ENCODE measurements at regions not wholly inside any gene's neighbourhood (a gene's known extent, or its start where the extent isn't known, plus 50 kb on each side); places are given as distances from the start of the nearest gene placed in this dataset.
A peak's percentile ranks its signal among the peaks of the same experiment; 100 is the strongest.

DNA sequence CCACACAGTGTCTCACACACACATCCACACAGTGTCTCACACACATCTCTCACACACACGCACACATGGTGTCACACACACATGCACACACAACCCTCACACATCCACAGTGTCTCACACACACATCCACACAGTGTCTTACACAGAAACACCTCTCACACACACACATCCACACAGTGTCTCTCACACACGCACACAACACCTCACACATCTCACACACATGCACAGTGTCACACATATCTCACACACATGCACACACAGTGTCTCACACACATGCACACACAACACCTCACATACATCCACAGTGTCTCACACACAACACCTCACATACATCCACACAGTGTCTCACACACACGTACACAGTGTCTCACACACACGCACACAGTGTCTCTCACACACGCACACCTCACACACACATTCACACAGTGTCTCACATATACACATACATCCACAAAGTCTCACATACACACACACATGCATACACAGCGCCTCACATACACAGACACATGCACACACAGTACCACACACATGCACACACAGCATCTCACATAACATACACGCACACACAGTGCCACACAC is 473.9 kb upstream of the HS6ST1 start:
- H3K9me1 ChIP-seq (ENCODE audit: control insufficient read depth, extremely low read depth, insufficient read depth, low read length) = no peaks in the 10 kb centered on the region
- H3K4me2 ChIP-seq (ENCODE audit: control insufficient read depth, extremely low read depth, insufficient read depth, low read depth, low read length) = no peak overlapping the region
- no peaks in the 10 kb centered on the region for H3K9me3 ChIP-seq (ENCODE audit: control insufficient read depth, low read depth, low read length)
- FAIRE-seq = peak; percentile 58
- no peaks in the 10 kb centered on the region for H4K20me1 ChIP-seq (ENCODE audit: control insufficient read depth, extremely low read depth, insufficient read depth, low read length)
- no peak for TF ChIP-seq EZH2 (IDR thresholded peaks at IDR 0.05; ENCODE audit: low read length)
- TF ChIP-seq, protein P1, sequence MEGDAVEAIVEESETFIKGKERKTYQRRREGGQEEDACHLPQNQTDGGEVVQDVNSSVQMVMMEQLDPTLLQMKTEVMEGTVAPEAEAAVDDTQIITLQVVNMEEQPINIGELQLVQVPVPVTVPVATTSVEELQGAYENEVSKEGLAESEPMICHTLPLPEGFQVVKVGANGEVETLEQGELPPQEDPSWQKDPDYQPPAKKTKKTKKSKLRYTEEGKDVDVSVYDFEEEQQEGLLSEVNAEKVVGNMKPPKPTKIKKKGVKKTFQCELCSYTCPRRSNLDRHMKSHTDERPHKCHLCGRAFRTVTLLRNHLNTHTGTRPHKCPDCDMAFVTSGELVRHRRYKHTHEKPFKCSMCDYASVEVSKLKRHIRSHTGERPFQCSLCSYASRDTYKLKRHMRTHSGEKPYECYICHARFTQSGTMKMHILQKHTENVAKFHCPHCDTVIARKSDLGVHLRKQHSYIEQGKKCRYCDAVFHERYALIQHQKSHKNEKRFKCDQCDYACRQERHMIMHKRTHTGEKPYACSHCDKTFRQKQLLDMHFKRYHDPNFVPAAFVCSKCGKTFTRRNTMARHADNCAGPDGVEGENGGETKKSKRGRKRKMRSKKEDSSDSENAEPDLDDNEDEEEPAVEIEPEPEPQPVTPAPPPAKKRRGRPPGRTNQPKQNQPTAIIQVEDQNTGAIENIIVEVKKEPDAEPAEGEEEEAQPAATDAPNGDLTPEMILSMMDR (optimal IDR thresholded peaks at IDR 0.05 in 1 of 3, IDR thresholded peaks at IDR 0.05 in 1 of 3, conservative IDR thresholded peaks at IDR 0.05 in 1 of 3; ENCODE audit: extremely low read depth in 1 of 3, insufficient read depth in 2 of 3, low read length in 3 of 3) = no peak
- dilution Hi-C loops (cut with MboI; ENCODE audit: extremely low pct_ligation_motif_present, low sequenced_read_pairs) = no loop called here
- H3K36me3 ChIP-seq (ENCODE audit: control insufficient read depth in 2 of 2, extremely low read depth in 1 of 2, insufficient read depth in 2 of 2, low read length in 2 of 2) = no peaks in the 10 kb centered on the region
- H3K4me1 ChIP-seq (ENCODE audit: control insufficient read depth, extremely low read depth, insufficient read depth, low read length) = no peaks in the 10 kb centered on the region
- H3K27ac ChIP-seq (ENCODE audit: control insufficient read depth, insufficient read depth, low read length) = no peak overlapping the region
- H3K27me3 ChIP-seq (ENCODE audit: control insufficient read depth, extremely low read depth, insufficient read depth, low read length) = peaks cover 3% of the 10 kb centered on the region
- H3K9ac ChIP-seq (ENCODE audit: control insufficient read depth, extremely low read depth, insufficient read depth, low read length) = no peak overlapping the region
- no peak overlapping the region for H2AFZ ChIP-seq (ENCODE audit: control insufficient read depth, low read length)
- H3K79me2 ChIP-seq (ENCODE audit: control insufficient read depth, insufficient read depth, low read length) = no peaks in the 10 kb centered on the region
- DNase-seq (ENCODE audit: low read depth, low spot score) = no peak
- H3K4me3 ChIP-seq (ENCODE audit: control insufficient read depth in 2 of 3, extremely low read depth in 1 of 3, insufficient read depth in 2 of 3, low read depth in 1 of 3, low read length in 3 of 3) = no peak overlapping the region

GRCh38 chr2:128793404-128793803 is 474.7 kb upstream of the HS6ST1 start:
- Histone ChIP-seq H3K4me1 (ENCODE audit: control insufficient read depth, extremely low read depth, insufficient read depth, low read length) (peaks cover 3% of the 10 kb centered on the region), H3K4me2 (ENCODE audit: control insufficient read depth, extremely low read depth, insufficient read depth, low read depth, low read length) (no peak overlapping the region), H3K27me3 (ENCODE audit: control insufficient read depth, extremely low read depth, insufficient read depth, low read length) (peaks cover 3% of the 10 kb centered on the region), H2AFZ (ENCODE audit: control insufficient read depth, low read length) (no peak overlapping the region), H3K79me2 (ENCODE audit: control insufficient read depth, insufficient read depth, low read length) (no peaks in the 10 kb centered on the region), H3K4me3 (ENCODE audit: control insufficient read depth in 2 of 3, extremely low read depth in 1 of 3, insufficient read depth in 2 of 3, low read depth in 1 of 3, low read length in 3 of 3) (no peak overlapping the region), H4K20me1 (ENCODE audit: control insufficient read depth, extremely low read depth, insufficient read depth, low read length) (no peaks in the 10 kb centered on the region), H3K36me3 (ENCODE audit: control insufficient read depth in 2 of 2, extremely low read depth in 1 of 2, insufficient read depth in 2 of 2, low read length in 2 of 2) (no peaks in the 10 kb centered on the region), H3K9ac (ENCODE audit: control insufficient read depth, extremely low read depth, insufficient read depth, low read length) (no peak overlapping the region), H3K27ac (ENCODE audit: control insufficient read depth, insufficient read depth, low read length) (no peak overlapping the region), H3K9me3 (ENCODE audit: control insufficient read depth, low read depth, low read length) (no peaks in the 10 kb centered on the region), H3K9me1 (ENCODE audit: control insufficient read depth, extremely low read depth, insufficient read depth, low read length) (no peaks in the 10 kb centered on the region)
- dilution Hi-C loops (cut with MboI; ENCODE audit: extremely low pct_ligation_motif_present, low sequenced_read_pairs) = no loop called here
- TF ChIP-seq, protein P1 (optimal IDR thresholded peaks at IDR 0.05 in 1 of 3, IDR thresholded peaks at IDR 0.05 in 1 of 3, conservative IDR thresholded peaks at IDR 0.05 in 1 of 3; ENCODE audit: extremely low read depth in 1 of 3, insufficient read depth in 2 of 3, low read length in 3 of 3) = no peak
- TF ChIP-seq EZH2 (IDR thresholded peaks at IDR 0.05; ENCODE audit: low read length) = no peak
- DNase-seq (ENCODE audit: low read depth, low spot score) (no peak), FAIRE-seq (no peak)
